Renal cortex interstitium (tissue), 11 donors: ENCODE measurements at regions not wholly inside any gene's neighbourhood (a gene's known extent, or its start where the extent isn't known, plus 50 kb on each side); places are given as distances from the start of the nearest gene placed in this dataset.
A peak's percentile ranks its signal among the peaks of the same experiment; 100 is the strongest.

ENCODE experiments used
- DNase-seq, 11 donors: peaks; one replicate each; pipeline ENCODE4 v3.0.0-alpha.2; 2013; ENCODE audit warnings: low read depth in 9 of 11, low spot score in 4 of 11; ENCODE audit errors: extremely low read depth in 1 of 11

DNA sequence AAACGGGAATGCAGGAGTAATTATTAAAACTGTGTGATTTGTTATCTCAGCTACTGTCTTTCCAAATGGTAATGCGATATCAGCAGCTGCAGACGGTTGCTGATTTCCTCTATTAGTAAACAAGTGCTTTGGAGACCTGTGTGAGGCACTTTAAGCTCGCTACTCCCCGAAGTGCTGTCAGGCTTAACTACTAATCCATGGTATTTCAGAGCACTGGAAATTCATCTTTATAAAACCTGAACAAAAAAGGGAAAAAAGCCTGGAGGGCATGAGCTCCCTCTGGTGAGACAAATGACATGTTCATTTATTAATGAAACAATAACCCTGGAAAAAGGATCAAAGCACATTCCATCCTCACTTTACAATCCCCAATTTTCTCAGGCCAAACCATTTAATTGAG lies 143.6 kb upstream of the OTX2 start:
- DNase-seq, result no peak

DNA sequence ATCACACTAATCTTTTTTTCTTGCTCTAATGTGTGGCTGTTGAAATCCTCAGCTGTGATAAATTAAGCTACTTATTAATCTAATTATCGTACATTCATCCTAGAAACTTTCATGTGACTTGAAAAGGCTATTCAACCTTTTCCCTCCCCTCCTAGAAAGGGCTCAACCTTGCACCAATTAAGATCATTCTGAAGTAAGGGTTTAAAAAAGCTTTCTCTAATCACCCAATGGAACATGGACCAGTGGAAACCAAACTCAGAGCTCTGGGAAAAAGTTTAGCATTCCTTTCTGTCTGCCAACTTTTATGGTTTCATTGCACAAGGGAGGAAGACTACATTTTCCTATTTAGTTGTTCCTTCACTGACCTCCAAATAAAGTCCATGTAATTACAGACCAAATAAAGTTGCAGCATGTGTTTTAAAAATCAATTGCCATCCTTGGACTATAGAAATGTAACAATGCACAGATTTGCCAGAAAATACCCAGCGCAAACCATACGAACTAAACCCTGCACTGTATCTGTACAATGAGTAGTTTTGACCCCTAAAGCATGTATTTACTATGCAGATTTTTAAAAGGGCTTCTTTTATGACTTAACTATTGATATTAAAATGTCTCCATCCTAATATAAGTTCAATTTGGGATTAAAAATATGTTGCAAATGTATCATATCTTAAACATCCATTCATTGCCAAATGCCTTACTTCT lies 142.6 kb upstream of the OTX2 start:
- DNase-seq, result peak in 4 of 11 donors; percentile 1 to 9 (median 6)

DNA sequence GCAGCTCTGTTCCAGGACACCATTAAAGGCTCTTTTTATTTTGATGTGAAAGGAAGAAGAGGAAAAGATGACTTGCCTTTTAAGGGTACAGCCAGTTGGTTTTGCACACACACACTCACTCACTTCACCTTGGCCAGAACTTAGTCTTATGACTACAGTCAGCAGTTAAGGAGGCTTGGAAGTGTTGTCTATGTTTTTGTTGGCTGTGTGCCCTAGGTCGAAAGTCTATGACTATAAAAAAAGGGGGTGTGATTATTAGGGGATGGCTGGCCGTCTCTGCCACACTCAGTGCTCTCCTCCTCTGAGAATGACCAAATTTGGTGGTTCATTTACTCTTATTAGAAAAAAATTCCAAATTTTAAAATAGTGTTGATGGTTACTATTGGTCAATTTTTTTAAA lies 139.5 kb upstream of the OTX2 start:
- peak in 6 of 11 donors; percentile 1 to 43 (median 12) for DNase-seq

DNA sequence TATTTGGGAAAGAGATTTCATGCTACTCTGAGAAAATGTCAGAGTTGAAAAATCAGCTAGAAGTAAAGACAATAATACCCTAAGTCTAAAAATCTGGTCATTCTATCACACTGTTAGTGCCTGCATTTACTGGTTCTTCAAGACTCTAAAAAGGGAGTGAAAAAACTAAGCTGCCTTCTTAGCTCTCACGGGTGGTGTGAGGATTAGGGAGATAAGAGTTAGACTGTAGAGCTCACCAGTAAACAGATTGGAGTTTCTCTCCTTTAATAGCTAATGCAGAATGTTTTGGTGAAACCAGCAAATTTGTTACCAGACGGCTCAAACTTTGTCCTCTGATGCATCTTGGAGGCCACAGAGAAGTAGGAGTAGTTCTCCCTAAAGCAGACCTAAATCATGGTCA lies 135.0 kb upstream of the OTX2 start:
- no peak for DNase-seq

DNA sequence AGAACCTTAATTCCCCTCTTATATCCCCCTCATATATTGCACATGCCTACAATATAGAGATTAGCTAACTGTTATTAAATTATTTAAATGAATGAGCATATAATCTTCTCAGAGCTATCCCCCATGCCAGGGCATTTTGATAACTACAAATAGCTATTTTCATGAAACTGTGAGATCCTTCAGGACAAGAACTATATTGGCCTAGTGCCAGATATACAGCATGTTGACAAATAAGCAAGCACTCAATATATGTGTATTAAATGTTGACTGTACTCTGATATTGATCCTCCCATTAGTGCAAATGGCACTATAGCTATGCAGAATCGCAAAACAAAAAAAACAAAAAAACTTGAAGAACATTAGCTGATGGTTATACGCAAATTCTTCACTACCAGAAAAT lies 134.1 kb upstream of the OTX2 start:
- no peak for DNase-seq

DNA sequence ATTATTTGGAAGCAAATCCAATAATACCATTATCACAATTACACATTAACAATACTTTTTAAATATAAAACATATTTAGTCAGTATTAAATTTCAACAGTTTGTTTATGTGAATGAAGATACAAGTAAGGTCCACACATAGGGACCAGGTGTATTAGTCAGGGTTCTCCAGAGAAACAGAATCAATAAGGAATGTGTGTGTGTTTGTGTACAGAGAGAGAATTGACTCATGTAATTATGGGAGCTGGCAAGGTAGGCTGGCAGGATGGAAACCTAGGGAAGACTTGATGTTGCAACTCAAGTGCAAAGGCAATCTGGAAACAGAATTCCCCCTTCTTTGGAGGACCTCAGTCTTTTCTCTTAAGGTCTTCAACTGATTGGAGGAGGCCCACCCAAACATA lies 123.2 kb upstream of the OTX2 start:
- no peak for DNase-seq

DNA sequence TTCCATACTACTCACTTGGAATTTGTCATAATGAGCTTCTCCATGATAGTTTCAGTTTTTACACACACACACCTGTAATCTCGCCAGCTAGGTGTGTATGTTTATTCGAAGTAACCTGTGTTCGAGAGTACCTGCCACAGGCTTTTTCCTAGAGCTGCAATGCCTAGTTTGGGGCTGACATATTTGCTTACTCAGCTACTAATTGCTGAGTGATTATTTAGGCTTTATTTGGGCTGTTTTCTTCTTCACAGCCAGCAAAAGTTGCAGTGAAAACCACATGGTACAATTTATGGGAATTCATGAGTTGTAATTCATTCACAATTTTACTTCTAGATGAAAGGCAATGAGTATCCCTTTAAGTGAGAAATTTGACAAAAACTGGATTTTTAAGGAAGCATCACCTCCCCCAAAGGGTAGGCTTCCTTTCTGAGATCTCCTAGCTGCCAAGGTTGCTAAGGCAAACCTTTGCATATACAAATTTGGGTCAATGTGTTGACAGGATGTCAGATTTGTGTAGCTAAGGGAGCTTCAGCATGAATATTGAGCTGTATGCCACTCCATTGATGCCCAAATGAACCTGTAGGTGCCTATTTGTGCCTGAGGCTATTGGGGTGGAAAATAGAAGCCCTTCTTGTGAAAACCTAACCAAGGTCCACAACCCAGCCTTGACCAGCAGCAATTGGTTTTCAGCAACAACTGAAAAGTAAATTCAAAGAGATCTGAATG lies 108.7 kb upstream of the OTX2 start:
- no peak for DNase-seq

DNA sequence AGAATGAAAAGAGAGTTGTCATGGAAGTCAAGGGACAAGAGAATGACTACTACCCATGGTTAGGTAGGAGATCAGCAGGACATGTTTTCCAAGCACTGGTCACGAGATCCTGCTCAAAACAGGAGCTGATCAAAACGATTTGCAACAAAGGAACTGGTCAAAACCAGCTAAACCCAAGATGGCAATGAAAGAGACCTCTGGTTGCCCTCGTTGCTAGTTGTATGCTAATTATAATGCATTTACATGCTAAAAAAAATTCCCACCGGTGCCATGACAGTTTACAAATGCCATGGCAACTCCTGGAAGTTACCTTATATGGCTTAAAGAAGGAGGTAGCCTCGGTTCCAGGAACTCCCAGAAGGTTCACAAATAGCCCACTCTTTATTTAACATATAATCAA lies 95.0 kb upstream of the OTX2 start:
- DNase-seq, result no peak

DNA sequence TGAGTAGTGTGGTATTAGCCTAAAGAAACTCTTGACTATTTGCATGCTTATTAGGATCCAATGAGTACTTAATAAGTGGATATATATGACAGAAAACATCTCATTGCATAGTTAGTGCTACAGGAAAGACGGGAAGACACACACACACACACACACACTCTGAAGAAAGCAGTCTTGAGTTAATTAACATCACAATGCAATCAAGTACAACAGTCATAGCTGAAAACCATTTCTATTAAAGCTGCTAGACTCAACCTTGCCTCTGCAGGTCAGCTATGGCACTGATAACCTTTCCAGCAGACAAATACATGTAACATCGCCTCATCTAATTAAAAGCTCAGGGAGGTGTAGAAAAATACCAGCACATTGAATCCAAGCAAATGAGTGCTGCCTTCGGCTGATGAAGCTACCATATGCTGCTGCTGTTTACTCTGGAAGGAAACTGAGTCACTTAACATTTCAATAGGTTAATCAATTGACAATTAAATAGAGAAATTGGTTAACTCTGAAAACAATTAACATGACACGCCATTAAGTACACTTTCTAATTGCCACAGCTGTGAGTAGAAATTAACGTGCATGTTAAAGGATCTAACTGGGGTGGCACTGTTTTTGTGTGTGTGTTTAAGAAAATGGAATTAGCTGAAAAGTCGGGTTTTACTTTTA lies 93.2 kb upstream of the OTX2 start:
- no peak for DNase-seq

DNA sequence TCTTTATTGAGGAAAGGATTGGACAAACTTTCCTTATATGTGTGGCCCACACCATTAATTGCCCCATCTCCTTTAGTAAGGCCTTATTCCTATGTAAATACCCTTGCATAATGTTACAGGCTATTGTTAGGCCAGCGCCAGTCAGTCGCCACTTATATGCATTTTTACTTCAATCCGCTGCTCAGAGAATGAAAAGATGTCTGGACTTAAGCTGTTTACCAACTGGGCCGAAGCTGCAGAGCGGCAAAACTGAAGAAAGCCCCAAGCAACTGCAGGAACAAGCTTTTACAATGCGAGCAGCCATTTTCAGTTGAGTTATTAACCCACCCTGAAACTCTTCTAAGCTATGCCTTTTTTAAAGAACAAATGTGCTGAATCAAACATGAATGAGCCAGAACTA lies 92.1 kb upstream of the OTX2 start:
- no peak for DNase-seq

DNA sequence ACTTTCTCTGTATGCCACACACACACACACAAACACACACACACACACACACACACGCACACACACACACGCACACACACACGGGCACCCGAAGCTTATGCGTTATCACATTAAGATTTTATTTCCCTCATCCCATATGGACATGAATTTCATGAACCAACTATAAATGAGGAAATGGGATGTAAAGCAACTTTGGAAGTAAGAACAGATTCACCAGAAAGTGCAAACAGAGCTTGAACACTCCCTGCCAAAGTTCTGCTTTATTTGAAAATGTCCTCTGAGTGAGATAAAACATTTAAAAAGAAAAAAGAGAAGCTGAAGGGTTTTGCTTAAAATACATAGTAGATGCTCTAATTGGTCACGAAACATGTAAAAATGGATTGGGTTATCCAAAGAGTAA lies 90.4 kb upstream of the OTX2 start:
- DNase-seq, result no peak

DNA sequence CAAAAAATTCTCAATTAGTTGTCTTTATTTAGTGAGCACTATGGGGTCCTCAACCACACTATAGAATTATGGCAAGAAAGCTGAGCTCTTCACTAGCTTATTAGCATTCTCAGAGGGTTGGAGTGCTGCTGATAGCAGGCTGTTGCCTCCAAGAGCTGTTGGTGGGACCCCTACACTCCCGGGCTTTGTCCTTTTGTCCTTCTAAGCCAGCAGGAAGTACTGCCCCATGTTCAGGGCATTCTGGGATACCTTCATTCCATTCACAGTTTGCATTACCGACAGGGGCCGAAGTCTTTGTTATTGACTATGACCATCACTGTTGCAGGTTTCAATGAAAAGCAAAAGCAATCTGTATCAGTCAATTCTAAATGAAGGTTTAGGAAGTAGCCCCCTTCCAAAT lies 89.5 kb upstream of the OTX2 start:
- no peak for DNase-seq

DNA sequence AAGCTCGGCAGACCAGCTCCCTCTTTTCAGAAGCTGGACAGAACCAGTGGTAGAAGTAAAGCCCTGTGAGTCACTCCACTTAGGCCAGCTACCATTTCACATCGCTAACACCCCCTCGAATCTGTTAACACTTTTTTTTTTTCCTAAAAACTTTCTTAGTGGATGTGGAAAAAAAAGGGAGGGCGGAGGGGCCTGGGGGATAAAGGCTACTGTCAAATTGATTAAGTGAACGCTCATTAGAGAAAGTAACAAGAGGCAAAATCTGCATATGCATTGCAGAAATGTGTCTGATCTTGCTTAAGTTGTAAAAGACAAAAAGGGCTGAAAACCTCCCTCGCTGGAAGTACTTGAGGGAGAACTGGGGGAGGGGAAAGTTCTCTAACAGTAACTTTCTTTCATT lies 86.6 kb upstream of the OTX2 start:
- no peak for DNase-seq

DNA sequence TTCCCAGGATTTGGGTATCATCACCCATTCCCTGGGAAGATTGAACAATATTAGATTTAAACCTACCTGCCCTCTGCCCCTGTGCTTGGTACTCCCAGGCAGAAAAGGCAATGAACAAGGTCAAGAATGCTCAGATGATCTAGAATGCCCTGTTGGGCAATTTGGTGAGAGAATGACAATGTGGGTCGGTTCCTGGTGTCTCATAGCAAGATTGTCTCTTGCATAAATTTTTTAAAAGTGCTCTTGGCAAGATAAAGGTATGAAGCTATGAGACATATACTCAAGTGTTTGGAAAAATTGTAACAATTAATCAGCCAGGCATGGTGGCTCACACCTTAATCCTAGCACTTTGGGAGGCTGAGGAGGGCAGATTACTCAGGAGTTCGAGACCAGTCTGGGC lies 86.0 kb upstream of the OTX2 start:
- DNase-seq, result no peak

DNA sequence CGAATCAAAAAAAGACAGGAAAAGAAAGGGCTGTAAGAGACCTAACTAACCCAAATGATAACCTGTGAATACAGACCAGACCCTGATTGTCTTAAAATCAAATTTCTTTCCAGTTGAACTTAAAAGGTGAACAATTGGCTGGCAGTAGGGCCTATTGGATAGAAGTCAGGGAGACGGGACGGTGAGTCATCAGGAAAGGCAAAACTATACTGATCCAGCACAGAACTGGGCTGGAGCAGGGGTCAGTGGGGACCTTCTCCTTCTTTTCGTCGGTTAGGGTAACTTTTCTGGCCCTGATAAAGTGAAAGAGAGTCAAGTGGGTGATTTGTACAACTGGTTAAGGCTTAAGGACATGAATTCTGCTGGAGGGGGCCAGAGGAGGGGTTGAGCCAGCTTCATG lies 84.9 kb upstream of the OTX2 start:
- no peak for DNase-seq

DNA sequence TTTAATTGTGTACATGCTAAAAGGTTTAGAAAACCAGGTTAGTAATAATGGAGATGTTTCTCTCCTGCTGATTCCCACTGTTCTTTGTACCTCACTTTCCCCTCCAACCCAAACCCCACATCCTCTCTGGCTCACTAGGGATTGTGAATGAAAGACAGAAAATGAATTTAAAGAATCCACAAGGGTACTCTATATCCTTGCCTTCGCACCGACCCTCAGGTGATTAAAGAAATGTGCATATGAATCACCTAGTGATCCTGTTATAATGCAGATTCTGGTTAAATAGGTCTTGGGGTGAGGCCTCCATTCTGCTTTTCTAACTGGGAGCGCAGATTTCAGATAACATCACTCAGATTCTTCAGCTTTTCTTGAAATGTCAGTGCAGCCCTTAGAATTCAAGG lies 84.3 kb upstream of the OTX2 start:
- no peak for DNase-seq

DNA sequence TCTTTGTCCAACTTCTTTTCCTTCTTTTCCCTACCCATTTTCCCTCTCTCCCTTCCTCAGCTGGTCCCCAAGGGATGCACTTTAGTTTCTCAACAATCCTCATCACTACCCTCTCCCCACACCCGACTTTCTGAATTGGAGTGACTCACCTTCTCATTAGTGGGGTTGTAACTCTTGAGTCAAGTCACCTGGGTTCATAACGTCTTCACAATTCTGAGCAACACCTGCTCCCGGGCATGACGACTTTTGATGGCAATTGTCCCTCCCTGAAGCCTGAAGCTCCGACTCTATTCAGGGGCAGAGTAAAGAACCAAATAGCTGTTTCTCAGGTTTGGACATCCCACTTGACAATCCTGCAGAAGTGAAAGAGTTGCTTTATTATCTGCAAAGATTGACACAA lies 82.7 kb upstream of the OTX2 start:
- no peak for DNase-seq

DNA sequence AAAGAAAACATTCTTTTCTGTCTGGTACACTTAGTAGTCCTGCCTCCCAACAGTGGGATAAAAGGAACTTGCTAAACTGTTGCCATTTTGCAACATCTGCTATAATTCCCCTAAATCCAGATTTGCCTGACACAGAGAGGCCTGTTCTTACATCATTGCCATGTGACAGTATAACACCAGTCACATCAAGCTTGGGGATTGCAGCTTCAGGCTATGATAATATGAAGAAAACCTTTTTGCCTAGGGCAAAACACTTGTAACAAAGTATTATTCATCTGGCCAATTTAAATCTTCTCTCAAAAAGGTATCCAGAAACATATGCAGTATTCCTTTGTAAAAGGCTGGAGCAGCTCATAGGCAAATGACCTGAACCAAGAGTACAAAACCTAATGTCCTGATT lies 80.9 kb upstream of the OTX2 start:
- DNase-seq, result no peak

DNA sequence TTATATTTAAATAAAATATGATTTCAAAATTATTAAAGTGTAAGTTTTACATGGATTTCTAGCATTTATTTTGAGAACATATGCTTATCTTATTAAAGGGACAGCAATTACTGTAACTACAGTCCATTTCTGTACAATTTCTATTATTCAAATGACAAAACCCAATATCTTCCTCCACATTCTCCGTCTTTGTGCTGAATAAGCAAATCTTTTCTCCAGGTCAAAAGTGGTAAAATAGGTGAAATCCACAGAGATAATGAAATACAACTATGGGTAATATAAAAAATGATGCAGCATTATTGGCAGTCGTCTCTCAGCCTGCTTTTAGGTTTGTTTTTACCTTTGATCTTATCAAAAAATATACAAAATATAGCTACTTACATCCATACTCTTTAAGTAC lies 79.4 kb upstream of the OTX2 start:
- no peak for DNase-seq

DNA sequence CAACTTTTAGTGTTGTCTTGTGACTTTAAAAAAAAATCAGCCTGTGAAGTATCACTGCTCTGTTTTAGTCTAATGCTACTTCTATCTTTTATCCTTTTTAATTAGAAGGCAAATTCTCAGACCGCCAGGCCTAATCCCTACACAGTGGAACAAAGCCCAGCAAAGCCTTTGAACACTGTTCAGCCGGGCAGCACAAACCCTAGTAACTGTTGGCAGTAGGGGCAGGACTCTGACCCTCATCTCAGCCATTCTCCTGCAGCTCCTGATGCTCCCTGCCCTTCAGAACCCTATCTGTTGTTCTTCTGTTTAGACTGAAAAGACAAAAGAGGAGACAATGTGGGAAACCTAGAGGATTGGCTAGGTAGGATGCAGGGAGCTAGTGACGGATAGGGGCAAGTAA lies 78.0 kb upstream of the OTX2 start:
- DNase-seq, result no peak

DNA sequence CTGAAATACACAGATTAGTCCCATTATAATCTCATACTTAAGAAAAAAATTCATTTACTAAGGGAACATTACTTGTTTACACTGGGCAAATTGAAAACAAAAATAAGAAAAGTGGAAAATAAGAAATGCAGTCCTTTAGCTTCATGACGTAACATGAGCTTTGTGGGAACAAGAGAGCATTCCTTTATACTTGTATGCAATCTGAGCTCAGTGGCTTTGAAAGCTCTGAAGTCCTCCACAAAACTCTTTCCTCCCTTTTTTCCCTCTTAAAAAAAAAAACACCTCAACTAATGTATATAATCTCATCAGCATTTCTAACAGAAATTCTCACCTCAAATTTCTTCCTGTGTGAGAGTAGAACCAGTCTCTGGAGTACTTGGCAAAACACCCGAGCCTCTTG lies 76.9 kb upstream of the OTX2 start:
- no peak for DNase-seq
